ENCODE measurements at regions not wholly inside any gene's neighbourhood (a gene's known extent, or its start where the extent isn't known, plus 50 kb on each side); places are given as distances from the start of the nearest gene placed in this dataset.

- no peak for DNase-seq (ENCODE audit: low spot score)
These were observed 200.5 kb upstream of the TPM1 start for GRCh38 chr15:62841891-62842559.

GRCh38 chr15:62843311-62843710 is 199.2 kb upstream of the TPM1 start:
- no peak for DNase-seq (ENCODE audit: low spot score)

DNA sequence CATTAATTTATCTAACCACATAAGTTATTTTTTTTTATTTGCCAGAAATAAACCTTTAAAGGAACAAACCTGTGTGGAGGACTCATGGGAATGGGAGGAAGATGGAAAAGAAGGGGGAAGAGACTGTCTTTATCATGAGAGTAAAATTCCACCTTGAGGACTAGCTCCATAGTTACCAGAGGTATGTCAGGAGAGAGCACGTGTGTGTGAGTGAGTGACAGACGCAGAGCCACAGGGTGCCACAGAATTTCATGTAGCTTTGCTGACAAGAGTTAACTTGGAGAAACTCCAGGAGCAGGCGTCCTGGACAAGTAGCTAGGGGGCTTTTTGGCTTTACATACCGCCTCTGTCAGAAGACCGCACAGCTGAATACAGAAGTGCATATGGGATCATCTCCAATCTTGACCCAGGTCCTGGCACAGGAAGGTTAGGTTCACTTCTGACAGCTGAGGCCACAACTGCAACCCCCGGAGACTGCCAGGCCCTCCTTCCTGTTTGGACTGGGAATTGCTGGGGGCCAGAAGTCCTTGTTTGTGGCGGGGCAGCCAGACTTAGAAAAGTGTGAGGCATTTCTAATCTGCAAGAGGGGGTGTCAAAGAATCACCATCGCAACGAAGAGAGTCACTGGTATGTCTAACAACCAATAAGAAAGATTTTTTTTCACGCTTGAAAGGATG is 197.8 kb upstream of the TPM1 start:
- DNase-seq (ENCODE audit: low spot score), result no peak

DNA sequence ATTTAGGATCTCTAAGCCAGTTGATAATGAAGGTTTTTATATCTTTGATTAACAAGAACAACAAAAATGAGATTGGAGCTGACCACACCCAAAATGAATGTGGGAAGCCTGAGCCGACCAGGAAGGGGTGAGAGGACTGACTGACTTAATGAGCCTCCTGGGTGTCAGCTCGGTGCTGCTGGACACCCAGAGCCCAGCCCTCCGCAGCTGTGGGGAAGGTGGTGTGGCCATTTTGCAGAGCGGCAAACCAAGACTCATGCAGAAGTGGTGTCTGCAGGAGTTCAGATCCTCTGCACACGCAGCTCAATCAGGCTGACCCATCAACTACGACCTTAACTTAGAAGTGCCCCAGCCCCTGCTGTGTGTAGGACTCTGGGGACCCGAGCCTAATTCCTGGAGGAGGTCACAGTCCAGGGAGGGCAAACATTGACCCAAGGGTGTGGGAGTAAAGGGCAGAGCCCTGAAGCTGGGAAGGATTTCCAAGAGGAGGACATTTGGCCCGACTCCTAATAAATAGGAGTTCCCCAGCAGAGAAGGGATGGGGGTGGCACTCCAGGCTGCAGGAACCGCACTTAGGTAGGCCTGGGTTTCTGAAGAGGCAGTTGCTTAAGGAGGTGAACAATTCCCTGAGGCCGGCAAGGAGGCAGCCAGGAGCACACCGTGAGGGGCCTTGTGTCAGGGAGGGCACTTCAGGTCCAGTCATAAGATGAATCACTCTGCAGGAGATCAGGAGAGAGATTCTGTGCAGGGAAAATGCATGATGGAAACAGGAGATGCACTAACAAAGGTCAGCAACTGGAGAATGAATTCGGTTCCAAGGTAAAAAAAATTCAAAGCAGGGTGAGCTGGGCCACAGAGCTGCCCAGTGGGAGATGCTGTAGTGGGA is 197.1 kb upstream of the TPM1 start:
- DNase-seq (ENCODE audit: low spot score), result peak; percentile 19

DNA sequence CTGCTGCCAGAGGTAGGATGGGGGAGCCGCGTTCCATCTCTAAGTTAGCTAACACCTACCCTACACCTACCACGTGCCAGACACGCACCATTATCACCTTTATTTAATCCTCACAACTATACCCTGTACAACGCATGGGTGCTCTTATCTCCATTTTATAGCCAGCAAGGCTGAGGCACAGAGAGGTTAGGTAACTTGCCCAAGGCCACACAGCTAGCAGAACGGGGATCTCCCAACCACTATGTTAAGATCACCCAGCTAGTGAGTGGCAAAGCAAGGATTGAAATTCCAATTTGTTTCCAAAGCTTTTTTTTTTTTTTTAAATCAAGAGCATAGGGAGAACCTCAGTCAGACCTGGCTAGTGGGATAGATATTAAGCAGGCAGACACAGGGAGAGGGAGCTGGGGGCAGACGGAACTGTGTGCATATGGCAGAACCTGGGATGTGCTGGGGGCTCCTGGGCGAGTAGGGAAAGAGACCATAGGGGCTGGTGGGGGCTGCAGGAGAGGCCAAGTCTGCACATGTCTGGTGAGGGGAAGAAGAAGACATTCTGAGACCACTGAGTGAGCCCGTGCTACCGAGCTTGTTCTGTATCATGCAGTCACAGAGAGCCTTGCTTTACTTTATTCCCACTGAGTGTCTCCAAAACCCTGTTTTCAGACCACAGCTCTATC is 196.3 kb upstream of the TPM1 start:
- no peak for DNase-seq (ENCODE audit: low spot score)

DNA sequence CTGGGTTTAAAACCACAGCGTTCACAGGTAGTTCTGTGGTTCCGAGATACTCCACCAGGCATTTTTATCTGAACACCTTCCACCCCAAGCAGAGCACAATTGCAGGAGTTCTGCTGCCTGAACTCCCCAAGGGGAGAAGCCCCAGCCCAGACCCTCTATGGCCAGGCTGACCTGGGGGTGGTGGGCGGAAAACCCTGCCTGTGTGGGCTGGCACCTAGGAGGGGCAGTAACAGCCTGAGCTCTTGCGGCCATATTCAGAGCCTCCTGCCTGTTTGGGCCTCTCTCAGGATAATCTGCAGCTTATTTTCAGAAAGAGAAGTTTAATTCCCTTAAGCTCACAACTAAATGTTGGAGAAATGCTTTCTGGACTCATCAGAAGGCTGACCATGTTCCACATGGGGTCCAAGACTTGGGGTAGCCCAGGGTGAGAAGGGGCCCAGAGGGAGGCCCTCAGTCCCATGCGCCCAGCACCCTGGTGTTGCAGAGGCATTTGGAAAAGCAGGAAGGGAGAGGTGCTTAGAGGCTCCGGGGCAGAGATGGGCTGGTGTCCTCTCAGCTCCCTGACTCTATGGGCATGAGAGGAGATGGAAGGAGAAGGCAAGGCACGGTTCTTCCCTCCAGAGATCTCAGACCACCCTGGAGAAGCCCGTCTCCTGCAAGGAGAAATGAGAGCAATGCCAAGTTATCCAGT is 195.6 kb upstream of the TPM1 start:
- DNase-seq (ENCODE audit: low spot score), result no peak

GRCh38 chr15:62847900-62848489 is 194.6 kb upstream of the TPM1 start:
- peak; percentile 36 for DNase-seq (ENCODE audit: low spot score)

DNA sequence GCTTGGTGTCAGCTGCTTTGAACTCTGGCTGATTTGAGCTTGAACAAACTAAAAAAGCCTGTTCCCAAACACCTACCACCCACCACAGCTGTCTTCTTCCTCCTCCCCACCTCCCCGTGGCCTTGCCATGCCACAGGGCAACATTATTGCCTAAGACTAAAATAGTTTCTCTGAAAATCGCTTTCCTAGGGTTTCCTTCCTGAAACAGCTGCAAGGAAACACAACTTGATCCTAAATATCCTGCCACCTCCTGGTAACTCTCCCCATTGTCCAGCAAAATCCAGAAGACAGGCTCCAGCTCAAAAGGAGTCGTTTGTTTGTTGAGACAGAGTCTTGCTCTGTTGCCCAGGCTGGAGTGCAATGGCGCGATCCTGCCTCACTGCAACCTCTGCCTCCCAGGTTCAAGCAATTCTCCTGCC is 193.9 kb upstream of the TPM1 start:
- DNase-seq (ENCODE audit: low spot score), result no peak

DNA sequence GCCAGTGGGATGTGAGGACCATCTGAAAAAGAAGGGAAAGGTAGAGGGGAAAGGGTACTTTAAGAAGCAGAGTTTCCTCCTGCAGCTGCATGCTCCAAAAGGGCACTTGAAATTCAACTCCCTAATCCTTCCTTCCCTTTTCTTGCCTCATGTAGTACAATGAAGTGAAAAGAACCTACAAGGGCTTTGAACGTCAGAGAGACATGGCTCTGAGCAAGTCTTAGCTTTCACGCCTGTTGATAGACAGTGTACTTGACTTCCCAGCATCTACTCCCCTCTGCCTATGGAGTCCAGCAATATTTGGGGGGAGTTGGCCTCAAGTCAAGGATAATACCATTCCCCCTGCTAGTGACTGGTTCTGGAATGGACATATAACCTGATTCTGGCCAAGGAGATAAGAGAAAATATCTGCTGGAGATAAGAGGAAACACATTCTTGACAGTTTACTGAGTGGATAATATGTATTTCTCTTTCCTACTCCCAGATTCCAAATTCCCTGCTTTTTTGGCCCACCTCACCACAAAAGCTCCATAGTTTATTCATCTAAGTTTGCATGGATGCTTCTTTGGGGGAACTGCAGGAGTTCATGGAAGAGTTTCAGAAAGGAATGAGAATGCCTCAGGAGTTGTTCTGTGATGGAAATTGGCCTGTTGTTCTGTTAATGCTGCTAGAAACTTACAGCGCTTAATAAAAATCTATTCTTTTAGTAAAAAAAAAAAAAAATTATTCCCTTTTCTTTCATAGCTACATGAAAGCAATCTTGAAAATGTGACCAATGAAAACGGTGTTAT is 193.0 kb upstream of the TPM1 start:
- DNase-seq (ENCODE audit: low spot score), result no peak

DNA sequence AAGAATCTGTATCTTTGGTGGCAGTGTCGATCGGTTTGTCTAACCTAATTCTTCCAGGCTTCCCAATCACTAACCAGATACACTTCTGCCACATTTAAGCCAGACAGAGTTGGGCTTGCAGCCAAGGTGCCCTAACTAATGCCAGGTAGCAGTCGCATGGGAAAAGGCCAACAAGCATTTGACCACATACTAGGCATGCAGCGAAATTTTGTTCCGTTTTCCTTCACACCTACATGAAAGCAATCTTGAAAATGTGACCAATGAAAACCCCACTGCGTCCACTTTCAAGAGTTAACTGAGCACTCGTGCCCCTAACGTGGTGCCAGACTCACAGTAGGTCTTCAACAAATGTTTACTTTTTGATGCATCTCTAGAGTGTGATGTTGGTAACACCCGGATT is 192.2 kb upstream of the TPM1 start:
- no peak for DNase-seq (ENCODE audit: low spot score)

DNA sequence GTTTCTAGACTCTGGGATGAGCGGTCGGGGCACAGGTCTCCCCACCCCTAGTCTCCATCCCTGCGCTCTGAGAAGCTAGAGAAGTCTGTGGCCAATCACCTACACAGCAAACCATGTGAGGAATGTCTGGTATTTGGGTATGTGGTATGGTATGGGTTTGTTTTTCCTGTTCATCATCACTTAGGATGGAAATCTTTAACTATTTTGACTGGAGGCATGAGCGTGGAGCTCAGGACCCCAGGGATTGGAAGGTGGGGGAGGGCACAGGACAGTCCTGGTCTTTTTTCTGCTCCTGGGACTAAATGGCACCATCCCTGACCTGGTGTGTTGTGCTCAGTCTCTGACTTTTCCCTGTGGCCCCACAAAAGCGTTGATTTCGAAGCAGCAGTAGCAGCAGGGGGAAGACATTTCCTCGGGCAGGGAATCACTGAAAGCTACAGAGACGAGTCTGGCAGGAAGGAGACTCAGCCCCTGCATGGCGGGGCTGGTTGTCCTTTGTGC is 191.7 kb upstream of the TPM1 start:
- DNase-seq (ENCODE audit: low spot score), result no peak

DNA sequence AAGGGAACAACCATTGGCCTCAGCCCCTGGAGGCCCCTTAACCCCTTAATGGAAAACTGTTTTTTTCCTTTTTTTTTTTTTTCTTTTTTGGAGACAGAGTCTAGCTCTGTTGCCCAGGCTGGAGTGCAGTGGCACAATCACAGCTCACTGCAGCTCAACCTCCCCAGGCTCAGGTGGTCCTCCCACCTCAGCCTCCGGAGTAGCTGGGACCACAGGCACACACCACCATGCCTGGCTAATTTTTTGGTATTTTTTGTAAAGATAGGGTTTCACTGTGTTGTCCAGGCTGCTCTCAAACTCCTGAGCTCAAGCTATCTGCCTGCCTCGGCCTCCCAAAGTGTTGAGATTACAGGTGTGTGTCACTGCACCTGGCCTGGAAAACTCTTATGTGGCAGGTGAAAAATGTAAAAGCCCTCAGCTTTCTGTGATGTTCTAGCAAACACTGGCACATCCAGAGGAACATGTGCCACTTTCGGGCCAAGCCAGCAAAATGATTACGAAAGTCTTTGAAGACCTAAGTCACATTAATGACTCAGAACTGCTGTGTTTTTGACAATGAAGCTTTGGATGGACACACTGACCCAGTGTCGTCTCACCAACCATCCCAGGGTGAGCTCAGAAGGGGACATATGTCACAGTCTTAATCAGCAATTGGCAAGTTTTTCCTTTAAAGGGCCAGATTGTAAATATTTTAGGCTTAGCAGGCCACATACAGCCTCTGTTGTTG is 189.3 kb upstream of the TPM1 start:
- DNase-seq (ENCODE audit: low spot score), result peak; percentile 7

DNA sequence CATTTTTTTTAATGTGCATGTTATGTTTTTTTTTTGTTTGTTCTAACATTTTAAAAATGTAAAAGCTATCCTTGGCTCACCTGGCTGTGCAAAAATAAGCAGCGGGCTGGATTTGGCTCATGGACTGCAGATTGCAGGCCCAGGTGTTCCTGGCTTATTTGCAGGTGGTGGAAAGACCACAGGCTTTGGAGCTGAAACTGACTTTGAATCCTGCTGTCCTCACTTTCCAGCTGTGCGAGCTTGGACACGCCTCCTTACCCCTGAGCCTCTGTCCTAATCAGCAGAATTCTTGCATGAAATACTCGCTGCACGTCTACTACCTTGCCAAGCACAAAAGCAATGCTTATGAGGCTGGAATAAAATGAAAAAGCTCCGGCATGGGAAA is 188.7 kb upstream of the TPM1 start:
- no peak for DNase-seq (ENCODE audit: low spot score)

GRCh38 chr15:62854420-62855084 is 188.0 kb upstream of the TPM1 start:
- no peak for DNase-seq (ENCODE audit: low spot score)

DNA sequence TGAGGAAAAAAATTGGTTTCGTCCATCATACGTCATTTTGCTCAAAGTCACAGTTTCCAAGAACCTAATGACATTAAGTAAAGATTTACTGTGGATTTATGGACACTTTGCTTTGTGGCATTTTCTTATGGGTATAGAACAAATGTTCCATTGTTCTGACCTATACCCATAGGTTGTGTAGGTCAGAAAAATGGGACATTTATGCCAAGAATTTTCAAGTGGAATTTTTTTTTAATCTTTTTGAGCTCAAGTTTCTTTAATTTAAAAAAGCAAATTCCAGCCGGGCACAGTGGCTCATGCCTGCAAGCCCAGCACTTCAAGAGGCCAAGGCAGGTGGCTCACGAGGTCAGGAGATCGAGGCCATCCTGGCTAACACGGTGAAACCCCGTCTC is 187.5 kb upstream of the TPM1 start:
- no peak for DNase-seq (ENCODE audit: low spot score)

GRCh38 chr15:62856466-62857246 is 185.9 kb upstream of the TPM1 start:
- DNase-seq (ENCODE audit: low spot score), result no peak

GRCh38 chr15:62857411-62857853 is 185.1 kb upstream of the TPM1 start:
- no peak for DNase-seq (ENCODE audit: low spot score)

- DNase-seq (ENCODE audit: low spot score), result no peak
These were observed 184.2 kb upstream of the TPM1 start for GRCh38 chr15:62858343-62858742.
